Cardiac septum (tissue), 1 donor: ENCODE measurements at regions not wholly inside any gene's neighbourhood (a gene's known extent, or its start where the extent isn't known, plus 50 kb on each side); places are given as distances from the start of the nearest gene placed in this dataset.
"Not testable (repeated sequence)": the region's sequence is repeated elsewhere in the genome, so short reads cannot be mapped to it uniquely, and the experiment has no call there.

Experiments used
- DNase-seq: peaks from one replicate; pipeline ENCODE4 v3.0.0-alpha.2; 2020; ENCODE audit warnings: low spot score
- intact Hi-C: fragments of 100-400 bp; cut with DNase I; formaldehyde crosslinking; loops from one replicate; pipeline ENCODE4 v1.14.0; 2022
- donor health status: DM: no; HTN: no; CAD: no.

GRCh38 chr7:156356551-156356950 is 284.0 kb upstream of the RNF32 start:
- no peak for DNase-seq
- intact Hi-C loops, result no loop called here

GRCh38 chr7:156353352-156353751 is 287.2 kb upstream of the RNF32 start:
- intact Hi-C loops, result no loop called here
- no peak for DNase-seq

- intact Hi-C loops, DNase-seq: not testable (repeated sequence)
Observed at GRCh38 chr7:156347703-156348248, 292.8 kb upstream of the RNF32 start.

GRCh38 chr7:156347132-156347531 is 293.4 kb upstream of the RNF32 start:
- DNase-seq, result no peak
- intact Hi-C loops, result no loop called here

- intact Hi-C loops, result no loop called here
- DNase-seq, result no peak
Observed at GRCh38 chr7:156344595-156344994, 296.0 kb upstream of the RNF32 start.

- intact Hi-C loops, result no loop called here
- DNase-seq, result no peak
Observed at GRCh38 chr7:156334636-156335035, 305.9 kb upstream of the RNF32 start.

- intact Hi-C loops, result no loop called here
- no peak for DNase-seq
Observed at GRCh38 chr7:156327916-156328315, 312.7 kb upstream of the RNF32 start.

GRCh38 chr7:156327474-156327873 is 313.1 kb upstream of the RNF32 start:
- no peak for DNase-seq
- intact Hi-C loops, result no loop called here

GRCh38 chr7:156324201-156324600 is 316.4 kb upstream of the RNF32 start:
- no peak for DNase-seq
- intact Hi-C loops, result no loop called here

GRCh38 chr7:156321430-156321829 is 319.1 kb upstream of the RNF32 start:
- DNase-seq, intact Hi-C loops: not testable (repeated sequence)

- no peak for DNase-seq
Observed at GRCh38 chr7:156318926-156319325, 321.6 kb upstream of the RNF32 start.

GRCh38 chr7:156318426-156318825 is 322.1 kb upstream of the RNF32 start:
- intact Hi-C loops, result no loop called here
- no peak for DNase-seq

More at GRCh38 chr7:156318926-156319325, 321.6 kb upstream of the RNF32 start:
- intact Hi-C loops, result no loop called here

GRCh38 chr7:156309016-156309620 is 331.5 kb upstream of the RNF32 start:
- intact Hi-C loops, result loop anchor here (10.0 kb wide), 1 partner anchor 56 kb away; no protein-coding TSS in a partner anchor

GRCh38 chr7:156307193-156307592 is 333.4 kb upstream of the RNF32 start:
- intact Hi-C loops, result loop anchor here (10.0 kb wide), 1 partner anchor 58 kb away; no protein-coding TSS in a partner anchor
- DNase-seq, result no peak

More at GRCh38 chr7:156309016-156309620, 331.5 kb upstream of the RNF32 start:
- no peak for DNase-seq

GRCh38 chr7:156305351-156305750 is 335.2 kb upstream of the RNF32 start:
- no peak for DNase-seq
- intact Hi-C loops, result loop anchor here (10.0 kb wide), 1 partner anchor 59 kb away; no protein-coding TSS in a partner anchor

GRCh38 chr7:156282816-156283215 is 357.8 kb upstream of the RNF32 start:
- intact Hi-C loops, result no loop called here
- no peak for DNase-seq

GRCh38 chr7:156279635-156280034 is 360.9 kb upstream of the RNF32 start:
- intact Hi-C loops, result no loop called here
- DNase-seq, result no peak

GRCh38 chr7:156275292-156275691 is 365.3 kb upstream of the RNF32 start:
- no peak for DNase-seq
- intact Hi-C loops, result no loop called here

- no peak for DNase-seq
- intact Hi-C loops, result no loop called here
Observed at GRCh38 chr7:156274557-156274956, 366.0 kb upstream of the RNF32 start.

- intact Hi-C loops, result no loop called here
- no peak for DNase-seq
Observed at GRCh38 chr7:156261581-156261980, 379.0 kb upstream of the RNF32 start.

GRCh38 chr7:156257904-156258303 is 382.7 kb upstream of the RNF32 start:
- intact Hi-C loops, result no loop called here
- DNase-seq, result no peak
